Stomach (tissue), 4 donors: ENCODE measurements at regions not wholly inside any gene's neighbourhood (a gene's known extent, or its start where the extent isn't known, plus 50 kb on each side); places are given as distances from the start of the nearest gene placed in this dataset.

ENCODE experiments used
- CTCF ChIP-seq, 7 experiments: fragments of 450-650 bp in 4 of 7; fragments of 200-600 bp in 3 of 7; sonication (generic) in 3 of 7; IDR thresholded peaks; one replicate each; pipeline ENCODE4 v1.5.1; 2016 to 2019; ENCODE audit warnings: antibody characterized with exemption in 7 of 7, control low read depth in 2 of 7, mild to moderate bottlenecking in 1 of 7
- EP300 ChIP-seq: sonication (generic); formaldehyde crosslinking; IDR thresholded peaks from one replicate; pipeline ENCODE4 v1.6.1; 2017; ENCODE audit warnings: antibody characterized with exemption

- TF ChIP-seq EP300 (no peak), CTCF (IDR thresholded peaks at IDR 0.05) (no peak)
These were observed 229.8 kb downstream of the KLF5 start for GRCh38 chr13:73288596-73288995.
